ENCODE measurements at regions not wholly inside any gene's neighbourhood (a gene's known extent, or its start where the extent isn't known, plus 50 kb on each side); places are given as distances from the start of the nearest gene placed in this dataset.

DNA sequence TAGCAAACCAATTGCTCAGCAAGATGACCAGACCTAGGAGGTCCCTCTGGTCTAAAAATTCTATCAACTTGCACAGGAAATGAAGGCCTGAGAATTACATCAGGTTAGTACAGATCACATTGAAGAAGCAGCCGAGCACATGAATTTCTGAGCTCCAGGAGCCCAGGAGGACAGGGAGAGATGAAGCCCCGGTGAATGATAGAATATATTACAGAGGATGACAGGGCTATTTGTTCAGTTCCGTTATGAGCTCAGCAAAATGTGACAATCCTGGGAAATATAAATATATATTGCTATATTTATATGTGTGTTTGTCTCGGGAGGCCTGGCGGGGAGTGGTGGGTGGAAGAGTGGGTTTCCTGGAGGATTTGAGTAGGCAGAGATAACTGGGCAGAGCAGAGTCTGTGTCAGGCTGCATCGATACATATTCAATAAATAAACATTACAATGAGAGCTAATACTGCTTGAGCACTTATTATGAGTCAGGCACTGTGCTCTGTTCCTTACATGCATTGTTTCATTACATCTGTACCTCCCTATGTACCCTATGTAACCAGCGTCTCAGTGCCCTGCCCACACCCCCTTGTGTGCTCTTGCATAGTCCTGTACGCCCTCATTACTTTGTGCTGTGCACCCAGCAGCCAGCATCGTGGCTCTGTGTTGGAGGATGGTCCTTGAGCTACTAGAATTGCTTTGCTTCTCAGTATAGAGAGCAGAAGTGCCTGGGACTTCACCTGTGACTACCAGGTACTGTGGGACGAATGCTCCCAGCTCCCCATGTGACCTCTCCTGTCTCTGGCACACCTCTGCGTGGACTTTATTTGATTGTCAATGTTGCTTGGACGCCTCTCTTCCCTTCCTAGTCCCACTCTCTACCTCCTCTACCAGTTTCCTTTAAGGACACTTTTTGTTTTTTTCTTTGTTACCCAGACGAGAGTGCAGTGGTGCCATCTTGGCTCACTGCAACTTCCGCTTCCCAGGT lies 58.1 kb upstream of the KLF9 start:
- CTCF ChIA-PET = interaction anchor here (1.5 kb wide), 1 partner anchor 8 kb away, joined by 4 read pairs; no protein-coding TSS in a partner anchor
- TF ChIP-seq, protein P1, sequence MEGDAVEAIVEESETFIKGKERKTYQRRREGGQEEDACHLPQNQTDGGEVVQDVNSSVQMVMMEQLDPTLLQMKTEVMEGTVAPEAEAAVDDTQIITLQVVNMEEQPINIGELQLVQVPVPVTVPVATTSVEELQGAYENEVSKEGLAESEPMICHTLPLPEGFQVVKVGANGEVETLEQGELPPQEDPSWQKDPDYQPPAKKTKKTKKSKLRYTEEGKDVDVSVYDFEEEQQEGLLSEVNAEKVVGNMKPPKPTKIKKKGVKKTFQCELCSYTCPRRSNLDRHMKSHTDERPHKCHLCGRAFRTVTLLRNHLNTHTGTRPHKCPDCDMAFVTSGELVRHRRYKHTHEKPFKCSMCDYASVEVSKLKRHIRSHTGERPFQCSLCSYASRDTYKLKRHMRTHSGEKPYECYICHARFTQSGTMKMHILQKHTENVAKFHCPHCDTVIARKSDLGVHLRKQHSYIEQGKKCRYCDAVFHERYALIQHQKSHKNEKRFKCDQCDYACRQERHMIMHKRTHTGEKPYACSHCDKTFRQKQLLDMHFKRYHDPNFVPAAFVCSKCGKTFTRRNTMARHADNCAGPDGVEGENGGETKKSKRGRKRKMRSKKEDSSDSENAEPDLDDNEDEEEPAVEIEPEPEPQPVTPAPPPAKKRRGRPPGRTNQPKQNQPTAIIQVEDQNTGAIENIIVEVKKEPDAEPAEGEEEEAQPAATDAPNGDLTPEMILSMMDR (IDR thresholded peaks at IDR 0.05; ENCODE audit: control extremely low read depth, extremely low read depth, low read depth, missing control alignments) = no peak
- POLR2A ChIA-PET = no interaction called here
- no peak for DNase-seq (ENCODE audit: extremely low spot score)

DNA sequence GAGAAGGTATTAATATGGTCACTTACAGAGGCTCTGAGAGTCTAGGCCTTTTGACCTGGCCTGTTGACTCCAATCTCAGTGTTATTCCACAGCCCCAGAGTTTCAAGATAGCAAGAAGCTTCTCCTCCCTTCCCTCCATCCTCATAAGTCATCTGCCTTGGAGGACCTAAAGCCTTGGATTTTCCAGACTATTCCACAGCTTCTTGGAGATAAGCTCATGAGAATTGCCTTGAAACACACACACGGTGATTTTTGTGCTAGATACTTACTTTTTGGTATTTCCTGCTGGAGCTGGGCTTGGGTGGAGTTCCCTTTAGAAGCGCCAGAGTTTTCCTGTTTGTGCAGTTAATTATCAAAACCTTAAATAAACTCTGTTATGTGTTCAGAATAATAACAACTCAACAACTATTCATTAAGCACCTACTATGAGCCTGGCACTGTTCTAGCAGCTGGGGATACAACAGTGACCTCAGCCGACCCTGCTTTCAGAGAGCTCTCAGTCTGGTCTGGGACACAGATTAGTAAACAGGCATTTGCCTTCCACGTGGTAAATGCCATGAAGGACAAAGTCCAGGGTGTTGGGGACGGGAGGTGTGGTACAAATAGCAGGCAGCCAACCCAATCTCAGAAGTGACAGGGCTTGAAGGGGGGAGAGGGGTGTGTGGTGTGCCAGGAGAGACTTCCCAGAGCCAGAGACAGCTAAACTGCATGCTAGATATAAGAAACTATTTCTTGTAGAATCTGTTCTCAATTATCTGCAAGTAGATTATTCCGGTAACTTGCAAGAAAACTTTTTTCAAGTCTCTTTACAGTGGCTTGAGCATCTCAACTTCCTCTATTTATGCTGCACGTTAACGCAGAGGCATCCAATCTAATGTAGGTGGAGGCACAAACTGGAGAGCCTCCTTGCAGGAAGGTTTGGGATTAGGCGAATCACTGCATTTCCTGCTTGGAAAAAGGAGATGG lies 55.9 kb upstream of the KLF9 start:
- DNase-seq (ENCODE audit: extremely low spot score) = no peak
- POLR2A ChIA-PET = no interaction called here
- CTCF ChIA-PET = no interaction called here
- TF ChIP-seq, protein P1 (IDR thresholded peaks at IDR 0.05; ENCODE audit: control extremely low read depth, extremely low read depth, low read depth, missing control alignments) = no peak

DNA sequence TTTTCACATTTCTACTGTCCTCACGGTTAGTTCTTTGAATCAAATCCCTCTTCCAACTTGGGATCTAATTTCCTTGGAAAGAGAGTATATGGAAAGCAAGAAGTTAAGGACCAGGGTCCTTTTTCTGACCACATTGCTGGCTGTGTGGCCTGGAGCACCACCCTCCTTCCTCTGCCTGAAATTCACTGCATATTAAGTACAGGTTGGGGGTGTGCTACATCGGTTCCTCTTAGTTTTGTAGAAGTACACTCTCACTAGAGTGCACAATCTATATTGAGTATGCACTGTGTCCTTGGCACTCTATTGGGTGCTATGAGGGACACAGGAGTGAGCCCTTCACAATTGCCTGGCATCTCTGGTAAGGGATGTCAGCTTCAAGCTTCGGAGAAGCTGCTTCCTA lies 53.8 kb upstream of the KLF9 start:
- no peak for DNase-seq (ENCODE audit: extremely low spot score)
- TF ChIP-seq, protein P1 (IDR thresholded peaks at IDR 0.05; ENCODE audit: control extremely low read depth, extremely low read depth, low read depth, missing control alignments) = no peak
- CTCF ChIA-PET = no interaction called here
- POLR2A ChIA-PET = no interaction called here

DNA sequence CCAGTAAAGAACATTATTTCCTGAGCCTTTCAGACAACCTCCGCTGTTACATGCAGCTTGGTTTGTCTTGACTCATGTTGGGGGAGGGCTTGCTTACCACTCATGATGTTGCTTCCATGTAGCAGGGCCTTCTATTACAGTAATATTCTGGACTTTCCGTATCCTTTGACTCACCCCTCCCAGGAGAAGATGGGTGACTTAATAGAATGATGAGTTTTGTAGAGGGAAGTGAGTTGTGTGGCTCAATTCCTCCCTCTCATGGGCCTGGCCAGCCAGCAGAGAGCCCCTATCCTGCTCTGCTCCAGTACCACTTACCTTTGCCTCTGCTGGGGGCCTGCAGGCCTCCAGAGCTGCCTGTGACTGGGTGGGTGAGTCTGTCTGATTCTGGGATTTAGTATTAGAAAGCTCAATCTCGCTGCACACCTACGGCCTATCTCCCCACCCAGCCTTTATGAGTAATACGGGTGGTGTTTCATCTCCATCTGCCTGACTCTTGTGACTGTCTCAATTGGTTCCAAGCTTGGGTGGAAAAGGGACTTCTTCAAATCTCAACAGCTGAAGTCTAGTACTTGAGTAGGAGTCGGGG lies 52.6 kb upstream of the KLF9 start:
- DNase-seq (ENCODE audit: extremely low spot score) = no peak
- POLR2A ChIA-PET = no interaction called here
- CTCF ChIA-PET = interaction anchor here (0.8 kb wide), 1 partner anchor 25 kb away, joined by 3 read pairs; no protein-coding TSS in a partner anchor
- TF ChIP-seq, protein P1 (IDR thresholded peaks at IDR 0.05; ENCODE audit: control extremely low read depth, extremely low read depth, low read depth, missing control alignments) = no peak

- TF ChIP-seq, protein P1 (IDR thresholded peaks at IDR 0.05; ENCODE audit: control extremely low read depth, extremely low read depth, low read depth, missing control alignments) = no peak
These were observed 51.4 kb upstream of the KLF9 start for GRCh38 chr9:70465904-70466303.

GRCh38 chr9:70465398-70465797 lies 50.9 kb upstream of the KLF9 start:
- ChIA-PET POLR2A (no interaction called here), CTCF (no interaction called here)
- TF ChIP-seq, protein P1 (IDR thresholded peaks at IDR 0.05; ENCODE audit: control extremely low read depth, extremely low read depth, low read depth, missing control alignments) = no peak
- DNase-seq (ENCODE audit: extremely low spot score) = no peak

More at GRCh38 chr9:70465904-70466303, 51.4 kb upstream of the KLF9 start:
- CTCF ChIA-PET = no interaction called here
- DNase-seq (ENCODE audit: extremely low spot score) = no peak
- POLR2A ChIA-PET = interaction anchor here (0.5 kb wide), 1 partner anchor 317 kb away, joined by 3 read pairs; no protein-coding TSS in a partner anchor

Data from GM10248 (cell line).